ENCODE measurements at regions not wholly inside any gene's neighbourhood (a gene's known extent, or its start where the extent isn't known, plus 50 kb on each side); places are given as distances from the start of the nearest gene placed in this dataset.
A peak's percentile ranks its signal among the peaks of the same experiment; 100 is the strongest.
"Not testable (repeated sequence)": the region's sequence is repeated elsewhere in the genome, so short reads cannot be mapped to it uniquely, and the experiment has no call there.

GRCh38 chr14:106419376-106419965 is 893.1 kb downstream of the TMEM121 start:
- Mint-ChIP-seq H3K4me1 (peaks cover 0 to 7% of the 10 kb centered on the region in 2 donors), H3K27me3 (ENCODE audit: low read depth in 2 of 2) (peaks cover 7 to 12% of the 10 kb centered on the region in 2 donors), H3K4me3 (no peak overlapping the region), H3K9me3 (no peaks in the 10 kb centered on the region), H3K36me3 (no peaks in the 10 kb centered on the region), H3K27ac (no peak overlapping the region)
- H3K9me3 ChIP-seq (ENCODE audit: control insufficient read depth, insufficient read depth, low read length): peaks cover 6% of the 10 kb centered on the region
- H3K27ac ChIP-seq (ENCODE audit: low read length): no peak overlapping the region
- no peaks in the 10 kb centered on the region for H3K36me3 ChIP-seq (ENCODE audit: control insufficient read depth, insufficient read depth, low read length)
- H3K4me3 ChIP-seq (ENCODE audit: low read length): no peak overlapping the region
- DNase-seq (peak in 1 of 2 donors; percentile 3), ATAC-seq (peak in 1 of 3 donors; percentile 28)
- no peak for TF ChIP-seq CTCF (IDR thresholded peaks at IDR 0.05)
- no peaks in the 10 kb centered on the region for H3K4me1 ChIP-seq (ENCODE audit: control insufficient read depth, insufficient read depth, low read length)
- H3K27me3 ChIP-seq (ENCODE audit: control insufficient read depth, insufficient read depth, low read length): no peaks in the 10 kb centered on the region
- intact Hi-C loops (cut with micrococcal nuclease): no loop called here
- 74% methylated on average over 4 of the region's 5 CpGs for WGBS (ENCODE audit: insufficient coverage)

- H3K36me3 ChIP-seq (ENCODE audit: control insufficient read depth, insufficient read depth, low read length); H3K27ac Mint-ChIP-seq; H3K4me3 Mint-ChIP-seq: not testable (repeated sequence)
Measured at GRCh38 chr14:106421431-106422033, 895.1 kb downstream of the TMEM121 start.

GRCh38 chr14:106422066-106422465 is 895.7 kb downstream of the TMEM121 start:
- Histone ChIP-seq H3K4me1 (ENCODE audit: control insufficient read depth, insufficient read depth, low read length) (no peaks in the 10 kb centered on the region), H3K27ac (ENCODE audit: low read length) (no peak overlapping the region), H3K27me3 (ENCODE audit: control insufficient read depth, insufficient read depth, low read length) (no peaks in the 10 kb centered on the region), H3K9me3 (ENCODE audit: control insufficient read depth, insufficient read depth, low read length) (peaks cover 6% of the 10 kb centered on the region), H3K36me3 (ENCODE audit: control insufficient read depth, insufficient read depth, low read length) (no peaks in the 10 kb centered on the region), H3K4me3 (ENCODE audit: low read length) (no peak overlapping the region)
- no peak overlapping the region for H3K27ac Mint-ChIP-seq
- peaks cover 0 to 7% of the 10 kb centered on the region in 2 donors for H3K4me1 Mint-ChIP-seq
- H3K36me3 Mint-ChIP-seq: no peaks in the 10 kb centered on the region
- 21% methylated on average over 5 of the region's 5 CpGs for WGBS (ENCODE audit: insufficient coverage)
- no peak for TF ChIP-seq CTCF (IDR thresholded peaks at IDR 0.05)
- no peak for ATAC-seq
- intact Hi-C loops (cut with micrococcal nuclease): no loop called here
- peaks cover 9 to 17% of the 10 kb centered on the region in 2 donors for H3K27me3 Mint-ChIP-seq (ENCODE audit: low read depth in 2 of 2)
- DNase-seq: no peak
- H3K9me3 Mint-ChIP-seq: no peaks in the 10 kb centered on the region
- no peak overlapping the region for H3K4me3 Mint-ChIP-seq

More at GRCh38 chr14:106421431-106422033, 895.1 kb downstream of the TMEM121 start:
- H3K9me3 ChIP-seq (ENCODE audit: control insufficient read depth, insufficient read depth, low read length); H3K4me1 ChIP-seq (ENCODE audit: control insufficient read depth, insufficient read depth, low read length); H3K4me3 ChIP-seq (ENCODE audit: low read length); H3K4me1 Mint-ChIP-seq; intact Hi-C loops (cut with micrococcal nuclease); H3K9me3 Mint-ChIP-seq; H3K27ac ChIP-seq (ENCODE audit: low read length); H3K27me3 ChIP-seq (ENCODE audit: control insufficient read depth, insufficient read depth, low read length); H3K36me3 Mint-ChIP-seq: not testable (repeated sequence)
- peaks cover 7 to 12% of the 10 kb centered on the region in 2 donors for H3K27me3 Mint-ChIP-seq (ENCODE audit: low read depth in 2 of 2)
- peak in 1 of 2 donors; percentile 74 for DNase-seq
- 25% methylated on average over 16 of the region's 20 CpGs for WGBS (ENCODE audit: insufficient coverage)
- ATAC-seq: peak; percentile 77 to 90 (median 87)

GRCh38 chr14:106425150-106425549 is 898.8 kb downstream of the TMEM121 start:
- H3K36me3 Mint-ChIP-seq; H3K4me3 Mint-ChIP-seq; H3K9me3 ChIP-seq (ENCODE audit: control insufficient read depth, insufficient read depth, low read length); H3K4me1 ChIP-seq (ENCODE audit: control insufficient read depth, insufficient read depth, low read length); H3K27ac Mint-ChIP-seq; H3K36me3 ChIP-seq (ENCODE audit: control insufficient read depth, insufficient read depth, low read length); H3K4me1 Mint-ChIP-seq; ATAC-seq; H3K27ac ChIP-seq (ENCODE audit: low read length); DNase-seq; H3K9me3 Mint-ChIP-seq; H3K27me3 ChIP-seq (ENCODE audit: control insufficient read depth, insufficient read depth, low read length); H3K4me3 ChIP-seq (ENCODE audit: low read length); intact Hi-C loops (cut with micrococcal nuclease): not testable (repeated sequence)
- WGBS (ENCODE audit: insufficient coverage): 72% methylated on average over 7 of the region's 7 CpGs
- peaks cover 7 to 31% of the 10 kb centered on the region in 2 donors for H3K27me3 Mint-ChIP-seq (ENCODE audit: low read depth in 2 of 2)

All from natural killer cell (primary cell).